HG03280 (cell line): ENCODE measurements at regions not wholly inside any gene's neighbourhood (a gene's known extent, or its start where the extent isn't known, plus 50 kb on each side); places are given as distances from the start of the nearest gene placed in this dataset.

Experiments
- ATAC-seq: cut with Tn5 transposase; IDR thresholded peaks from one replicate; pipeline ENCODE4 v1.9.1; 2021; ENCODE audit warnings: mild to moderate bottlenecking, moderate library complexity; ENCODE audit not compliant: unreplicated experiment

DNA sequence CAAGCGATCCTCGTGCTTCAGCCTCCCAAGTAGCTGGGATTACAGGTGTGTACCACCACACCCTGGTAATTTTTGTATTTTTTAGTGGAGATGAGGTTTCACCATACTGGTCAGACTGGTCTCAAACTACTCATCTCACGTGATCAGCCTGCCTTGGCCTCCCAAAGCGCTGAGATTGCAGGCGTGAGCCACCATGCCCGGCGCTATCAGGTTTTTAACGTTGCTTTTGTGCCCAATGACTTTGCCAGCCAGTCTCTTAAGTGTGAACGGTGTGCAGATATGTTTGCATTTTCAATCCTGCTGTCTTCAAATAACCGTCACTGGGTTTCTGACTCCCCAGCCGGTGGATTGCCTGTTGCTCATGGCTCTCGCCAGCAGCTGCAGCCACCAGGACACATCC is 201.8 kb upstream of the PPP2R2D start:
- no peak for ATAC-seq

DNA sequence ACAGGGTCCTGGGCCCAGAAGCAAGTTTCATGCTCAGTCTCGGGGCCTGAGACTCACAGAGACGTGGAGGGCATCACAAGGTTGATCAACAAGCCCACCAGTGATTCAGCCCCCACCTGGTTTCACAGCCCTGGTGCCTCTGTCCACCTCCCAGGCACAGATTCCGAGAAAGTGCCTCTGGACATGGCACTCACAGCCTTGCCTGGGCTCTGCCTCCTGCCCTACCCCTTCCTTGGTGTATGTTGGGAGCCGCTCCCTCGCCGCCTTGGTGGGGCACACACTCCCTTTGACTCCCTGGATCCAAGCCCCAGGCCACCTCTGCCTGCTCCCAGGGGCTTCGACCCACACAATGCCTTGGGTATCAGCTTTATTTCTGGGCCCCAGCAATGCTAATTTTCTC is 200.8 kb upstream of the PPP2R2D start:
- ATAC-seq = no peak

DNA sequence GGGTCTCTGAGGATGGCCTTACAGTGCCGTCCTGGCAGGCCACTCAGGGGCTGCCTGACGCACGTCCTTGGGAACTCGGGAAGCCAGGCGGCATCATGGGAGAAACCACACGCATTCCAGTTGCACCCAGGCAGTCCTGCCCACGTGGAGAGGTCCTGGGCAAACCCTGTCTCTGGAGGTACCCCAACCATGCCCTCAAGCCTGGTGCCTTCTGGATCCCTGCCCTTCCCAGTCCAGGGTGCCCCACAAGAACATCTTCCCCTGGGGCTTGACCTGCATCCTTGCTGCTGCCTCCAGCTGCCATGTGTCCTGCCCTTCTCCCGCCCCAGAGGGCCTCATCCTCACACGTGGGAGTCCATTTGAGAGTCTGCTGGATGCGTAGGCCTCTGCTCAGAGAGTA is 200.3 kb upstream of the PPP2R2D start:
- ATAC-seq = no peak

DNA sequence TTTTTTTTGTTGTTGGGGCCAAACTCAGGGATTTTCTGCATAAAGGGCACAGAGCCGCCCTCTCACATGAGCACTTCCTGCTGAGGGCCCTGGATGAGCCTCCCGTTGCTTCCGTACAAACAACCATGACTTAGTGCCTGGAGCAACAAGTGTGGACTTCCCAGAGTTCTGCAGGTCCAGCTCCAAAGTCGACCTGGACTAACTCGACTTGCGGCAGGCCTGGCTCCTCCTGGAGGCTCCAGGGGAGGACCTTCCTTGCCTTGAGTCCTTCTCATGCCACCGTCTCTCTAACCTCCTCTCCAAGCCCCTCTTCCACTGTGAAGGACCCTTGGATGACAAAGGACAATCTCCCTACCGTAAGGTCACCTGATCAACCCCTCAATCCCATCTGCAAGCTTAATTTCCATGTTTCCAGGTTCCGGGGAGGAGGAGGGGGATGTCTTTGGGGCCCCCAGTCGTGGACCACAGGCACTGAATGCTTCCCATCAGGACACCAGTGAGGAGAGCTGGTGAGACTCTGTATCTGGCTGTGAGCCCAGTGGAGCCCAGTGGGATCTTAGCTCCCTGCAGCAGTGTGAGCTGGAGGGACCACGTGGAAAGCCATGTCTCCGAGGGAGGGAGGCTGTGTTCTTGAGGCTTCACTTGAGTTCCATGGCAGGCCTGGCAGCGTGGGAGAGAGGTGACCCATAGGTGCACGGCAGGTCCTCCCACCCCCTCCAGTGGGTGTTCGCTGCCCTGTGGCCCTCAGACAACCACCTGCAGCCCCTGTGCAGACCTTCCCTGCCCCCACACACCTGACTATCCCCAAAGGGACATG is 199.5 kb upstream of the PPP2R2D start:
- ATAC-seq = no peak

DNA sequence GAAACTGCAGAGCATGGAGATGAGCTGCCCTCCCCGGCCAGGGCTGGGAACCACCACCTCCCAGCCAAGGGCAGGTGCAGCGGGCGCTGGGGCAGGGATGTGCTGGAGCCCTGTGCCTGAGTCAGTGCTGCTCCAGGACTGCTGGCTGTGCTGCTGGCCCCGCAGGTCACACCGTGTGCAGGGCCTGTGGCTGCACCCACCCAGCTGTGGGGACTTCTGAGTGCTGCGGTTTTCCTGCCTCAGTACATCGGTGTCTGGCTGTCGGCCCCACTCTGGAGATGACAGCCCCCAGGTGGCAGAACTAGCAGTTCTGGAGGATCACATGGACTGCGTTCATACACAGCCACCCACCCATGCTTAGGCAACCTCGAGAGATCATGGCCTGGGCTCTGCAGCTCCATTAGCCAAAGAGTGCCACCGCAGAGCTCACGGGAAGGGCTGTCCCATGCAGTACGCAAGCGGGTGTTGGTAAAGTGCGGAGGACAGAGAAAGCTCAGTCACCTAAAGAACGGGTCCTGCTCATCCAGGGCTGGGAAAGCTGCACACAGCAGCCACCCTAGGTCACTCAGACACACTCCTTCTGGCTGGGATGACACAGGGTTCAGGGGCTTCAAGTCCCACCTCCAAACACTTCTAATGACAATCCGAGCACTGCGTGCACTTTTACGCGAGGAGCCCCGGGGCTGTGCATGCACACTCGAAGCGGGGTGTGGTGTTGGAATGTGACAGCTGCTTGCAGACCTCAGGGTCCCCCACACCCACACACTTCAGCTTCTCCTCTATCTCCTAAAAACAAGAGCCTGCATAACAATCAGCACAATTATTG is 198.1 kb upstream of the PPP2R2D start:
- ATAC-seq = no peak

DNA sequence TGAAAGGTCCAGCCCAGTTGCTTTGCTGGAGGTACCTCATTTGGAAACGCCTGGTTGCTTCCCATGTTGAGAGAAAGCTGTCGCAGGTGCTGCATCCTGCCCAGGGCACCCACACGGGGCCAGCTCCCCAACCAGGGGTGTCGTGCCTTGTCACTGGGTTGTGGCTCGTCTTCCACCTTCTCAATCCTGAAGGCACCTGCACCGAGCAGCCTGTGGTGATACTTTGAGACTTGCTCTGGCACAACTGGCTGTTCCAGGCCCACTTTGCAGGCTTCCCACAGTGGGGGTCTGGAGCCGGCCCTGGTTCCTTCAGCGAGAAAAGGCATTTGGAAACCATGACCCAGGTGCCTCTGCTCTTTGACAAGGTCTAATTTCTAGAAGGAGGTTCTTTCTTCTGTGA is 197.3 kb upstream of the PPP2R2D start:
- ATAC-seq = no peak

DNA sequence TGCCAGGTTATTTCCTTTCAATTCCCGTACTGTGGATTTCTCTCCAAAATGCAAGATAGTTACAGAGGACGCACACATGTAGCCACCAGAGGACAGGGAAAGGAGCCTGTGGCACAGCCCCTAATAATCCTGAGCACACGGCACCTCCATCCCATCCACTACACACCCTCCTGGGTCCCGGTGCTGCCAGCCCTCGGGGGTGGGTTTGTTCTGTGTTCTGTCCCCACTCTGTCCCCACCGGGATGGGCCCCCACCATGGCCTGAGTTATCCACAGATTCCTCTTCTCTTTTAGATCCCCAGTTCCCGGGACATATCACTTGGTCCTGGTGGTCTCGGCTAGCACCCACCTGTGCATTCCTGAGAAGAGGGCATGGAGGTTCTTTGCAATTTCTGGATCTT is 196.9 kb upstream of the PPP2R2D start:
- ATAC-seq = no peak

DNA sequence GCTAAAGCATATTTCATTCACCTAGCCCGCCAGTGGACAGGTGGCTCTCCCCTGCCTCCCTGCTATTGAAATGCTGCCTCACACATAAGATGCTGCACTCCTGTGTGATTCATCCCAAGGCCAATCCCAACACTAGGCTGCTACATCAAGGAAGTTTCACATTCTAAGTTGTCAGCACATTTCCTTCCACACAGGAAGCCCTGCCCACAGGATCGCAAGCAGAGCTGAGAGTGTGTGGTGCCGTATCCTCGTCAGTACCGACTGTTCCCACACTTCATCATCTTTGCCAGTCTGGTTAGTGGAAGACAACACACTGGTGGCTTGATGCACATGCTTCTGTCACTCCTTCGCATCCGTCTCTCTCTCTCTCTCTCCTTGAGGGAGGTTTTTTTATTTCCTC is 194.3 kb upstream of the PPP2R2D start:
- ATAC-seq = no peak

DNA sequence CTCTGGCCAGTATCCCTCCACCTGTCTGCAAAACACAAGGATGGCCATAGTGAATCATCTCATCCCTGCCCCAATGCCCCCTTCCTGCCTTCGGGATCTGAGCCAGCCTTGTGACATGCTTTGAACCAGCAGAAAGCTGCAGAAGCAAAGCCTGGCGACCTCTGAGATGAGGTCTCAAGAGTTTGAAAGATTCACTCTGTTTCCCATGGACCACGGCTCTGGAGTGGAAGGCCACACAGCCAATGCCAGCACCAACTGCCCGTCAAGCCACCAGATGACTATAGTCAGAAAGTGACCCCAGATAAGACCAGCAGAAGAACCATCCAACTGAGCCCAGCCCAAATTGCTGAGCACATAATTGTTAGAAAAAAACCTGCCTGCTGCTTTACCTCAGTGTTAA is 193.9 kb upstream of the PPP2R2D start:
- no peak for ATAC-seq

DNA sequence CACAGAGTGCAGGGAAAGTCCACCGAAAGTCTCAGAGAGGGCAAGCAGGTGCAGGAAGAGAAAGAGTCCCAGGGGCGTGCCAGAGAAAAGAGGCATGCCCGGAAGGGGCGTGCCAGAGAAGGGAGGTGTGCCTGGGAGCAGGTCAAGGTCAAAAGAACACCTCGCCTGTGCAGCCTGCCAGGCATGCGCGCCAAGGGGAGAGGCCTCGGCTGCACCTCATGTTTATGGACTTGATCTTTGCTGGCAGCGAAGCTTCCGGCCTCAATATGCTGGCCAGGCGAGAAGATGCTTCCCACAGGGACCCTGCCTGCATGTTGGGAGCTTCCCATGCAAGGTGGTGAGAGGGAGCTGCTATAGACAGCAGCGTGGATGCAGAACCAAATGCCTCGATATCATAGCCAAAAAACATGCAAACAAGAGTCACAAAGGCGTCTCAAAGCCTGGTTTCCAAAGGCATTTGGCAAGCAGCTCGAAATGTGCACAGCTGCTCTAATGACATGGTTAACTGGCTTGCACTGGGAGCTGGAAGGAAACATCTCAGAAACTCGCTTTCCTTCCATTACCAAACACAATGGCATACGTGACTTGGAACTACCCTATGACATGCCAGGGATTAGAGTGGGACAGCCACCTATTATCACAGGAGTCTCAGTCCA is 192.5 kb upstream of the PPP2R2D start:
- no peak for ATAC-seq

DNA sequence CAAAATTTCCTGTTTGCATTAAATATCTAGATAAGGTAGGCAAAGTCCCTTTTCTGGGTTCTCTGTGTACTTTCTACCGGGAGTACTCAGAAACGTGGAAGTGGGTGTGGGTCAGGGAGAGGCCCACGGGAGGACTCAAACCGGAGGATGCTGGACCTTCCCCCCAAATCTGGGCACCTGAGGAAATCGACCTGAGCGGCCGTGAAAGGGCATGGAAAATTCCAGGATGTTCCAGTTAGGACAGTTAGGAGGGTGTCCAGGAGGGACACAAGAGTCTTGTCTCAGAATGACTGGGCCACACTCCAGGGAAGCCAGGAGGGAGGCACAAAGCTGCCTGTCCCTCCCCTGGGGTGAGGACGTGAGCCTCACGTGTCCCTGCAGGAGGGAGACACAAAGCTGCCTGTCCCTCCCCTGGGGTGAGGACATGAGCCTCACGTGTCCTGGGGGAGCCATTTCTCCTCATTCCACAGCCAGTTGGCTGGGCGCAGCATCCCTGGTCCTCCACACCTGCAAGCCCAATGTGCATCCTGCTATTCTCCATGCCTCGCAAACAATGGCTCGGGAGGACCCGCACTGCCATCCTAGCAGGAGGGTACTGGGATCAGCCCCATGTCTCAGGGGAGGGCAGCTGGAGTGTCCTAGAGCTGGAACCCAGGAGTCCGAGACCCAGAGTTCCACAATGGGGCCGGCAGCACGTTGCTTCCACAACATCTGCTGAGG is 190.5 kb upstream of the PPP2R2D start:
- ATAC-seq = no peak

DNA sequence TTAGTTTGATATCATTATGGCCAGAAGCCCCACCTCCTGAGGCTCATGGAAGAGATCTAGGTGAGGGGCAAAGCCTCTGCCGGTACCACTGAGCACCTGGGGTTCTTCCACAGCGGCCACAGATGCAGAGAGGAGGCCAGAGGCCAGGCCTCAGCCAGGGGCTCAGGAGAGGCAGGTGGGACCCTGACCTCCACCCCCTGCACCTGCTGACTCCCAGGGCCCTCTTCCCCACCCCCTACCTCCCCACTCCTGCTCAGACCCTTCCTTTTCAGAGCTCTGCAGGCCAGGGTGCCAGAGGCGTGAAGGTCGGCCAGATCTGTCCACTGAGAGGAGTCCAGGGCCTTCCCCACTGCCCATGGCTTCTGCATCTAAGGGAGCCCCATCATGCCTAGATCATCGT is 178.7 kb upstream of the PPP2R2D start:
- no peak for ATAC-seq

DNA sequence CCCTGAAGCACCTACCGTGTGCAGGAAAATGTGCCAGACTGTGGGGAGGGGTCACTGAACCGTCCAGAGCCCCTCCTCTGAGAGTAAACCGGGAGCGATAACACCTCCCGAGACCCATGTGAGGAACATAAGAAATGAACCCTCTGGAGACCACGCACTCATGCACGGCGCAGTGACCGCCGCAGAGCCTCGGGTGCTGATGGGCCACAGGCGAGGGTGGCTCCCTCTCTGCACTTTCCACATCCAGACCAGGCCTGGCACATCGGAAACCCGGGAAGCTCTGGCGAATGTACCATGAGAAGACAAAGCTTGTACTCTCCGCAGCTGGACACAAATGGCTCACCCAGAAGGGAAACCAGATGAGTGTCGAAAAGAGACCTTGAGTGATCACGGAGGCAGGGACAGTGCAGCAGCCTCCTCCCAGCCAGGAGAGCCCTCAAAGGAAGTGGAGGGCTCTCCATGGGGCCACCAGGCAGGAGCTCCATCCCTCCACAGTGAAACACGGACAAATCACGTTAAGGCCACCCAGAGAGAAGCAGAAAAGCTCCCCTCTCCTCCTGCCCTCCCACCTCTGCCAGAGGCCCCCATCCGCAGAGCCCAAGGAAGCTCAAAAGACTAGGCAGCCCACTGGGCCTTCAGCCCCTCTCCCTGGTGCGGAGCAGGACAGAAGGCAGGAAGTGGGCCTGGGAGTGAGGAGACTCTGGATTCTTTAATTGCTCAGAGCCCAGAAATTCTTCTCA is 178.1 kb upstream of the PPP2R2D start:
- no peak for ATAC-seq

DNA sequence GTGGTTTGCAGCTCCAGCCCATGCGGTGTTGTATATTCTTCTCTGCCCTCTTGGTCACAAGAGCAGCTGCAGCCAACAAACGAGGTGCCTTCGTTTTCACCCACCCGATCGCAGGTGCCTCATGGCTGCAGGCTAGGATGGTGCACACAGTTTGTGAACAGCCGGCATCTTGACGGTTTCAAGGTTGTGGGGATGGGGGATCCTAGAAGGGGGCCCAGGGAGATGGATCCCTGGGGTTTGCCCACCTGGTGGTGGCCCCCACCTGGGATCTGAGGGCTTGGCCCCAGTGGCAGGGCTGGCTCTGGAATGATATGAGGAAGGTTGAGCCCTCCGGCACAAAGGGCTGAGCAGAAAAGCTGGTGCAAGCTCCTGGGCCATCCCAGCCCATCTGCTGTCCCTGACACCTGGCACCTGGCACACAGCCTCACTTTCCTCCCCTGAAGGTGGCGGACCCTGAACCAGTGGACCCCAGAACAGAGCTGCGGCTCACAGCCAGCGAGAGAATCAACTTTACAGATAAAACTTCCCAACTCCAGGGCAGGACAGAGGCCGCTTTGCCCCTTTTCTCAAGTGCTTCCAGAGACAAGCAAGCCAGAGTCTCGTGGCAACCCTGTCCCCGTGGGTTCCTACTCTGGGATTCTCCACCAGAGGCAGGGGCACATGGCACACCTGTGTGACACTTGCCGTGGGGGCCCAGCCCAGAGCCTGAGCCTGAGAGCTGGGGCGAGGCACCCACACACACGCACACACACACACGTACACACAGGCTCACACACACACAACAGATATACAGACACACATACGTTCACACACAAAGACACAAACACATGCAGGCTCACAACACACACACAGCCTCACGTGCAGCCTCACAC is 177.3 kb upstream of the PPP2R2D start:
- ATAC-seq = no peak

DNA sequence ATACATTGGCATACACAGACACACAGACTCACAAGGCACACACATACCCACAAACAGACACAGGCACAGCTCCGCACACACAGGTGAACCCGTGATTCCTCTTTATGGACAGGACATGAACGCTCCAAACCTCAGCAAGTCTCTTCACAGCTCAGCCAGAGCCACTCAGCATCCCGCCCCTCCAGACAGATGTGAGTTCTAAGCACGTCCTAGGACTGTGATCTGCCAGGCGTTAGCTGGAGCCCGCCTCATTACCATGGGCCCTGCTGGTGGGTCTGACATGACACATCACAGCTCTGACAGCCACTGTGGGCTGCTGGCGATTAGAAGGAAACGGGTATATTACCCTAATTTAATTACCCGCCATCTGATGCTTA is 176.7 kb upstream of the PPP2R2D start:
- no peak for ATAC-seq

DNA sequence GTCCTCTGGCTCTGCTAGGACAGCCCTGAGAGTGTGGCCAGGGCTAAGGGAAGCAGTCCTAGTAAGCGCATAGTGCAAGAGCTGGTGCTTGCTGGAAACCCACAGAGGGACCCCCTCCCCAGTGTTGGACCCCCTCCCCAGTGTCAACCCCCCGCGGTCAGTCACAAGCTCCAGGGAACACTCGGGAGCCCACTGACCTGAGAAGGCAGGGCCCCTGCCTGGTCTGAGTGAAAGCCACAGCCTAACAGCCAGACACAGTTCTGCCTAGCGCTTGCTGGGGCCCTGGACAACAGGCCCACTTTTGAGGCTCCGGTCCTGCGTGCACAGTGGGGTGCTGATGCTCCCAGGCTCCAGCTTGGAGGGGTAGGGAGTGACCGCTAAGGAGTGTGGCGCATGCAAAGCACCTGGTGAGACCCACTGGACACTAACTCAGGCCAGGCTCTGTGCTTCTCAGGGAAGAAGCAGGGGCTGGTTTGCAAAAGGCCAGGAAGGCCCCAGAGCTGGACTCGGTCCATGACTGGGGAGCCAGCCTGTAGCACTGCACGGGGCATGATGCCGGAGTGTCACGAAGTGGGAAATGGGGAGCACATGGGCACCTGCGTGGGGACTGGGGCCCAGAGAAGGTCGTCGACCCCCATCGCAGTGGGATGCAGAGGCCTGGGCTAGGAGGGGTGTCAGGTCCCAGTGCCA is 175.8 kb upstream of the PPP2R2D start:
- no peak for ATAC-seq

DNA sequence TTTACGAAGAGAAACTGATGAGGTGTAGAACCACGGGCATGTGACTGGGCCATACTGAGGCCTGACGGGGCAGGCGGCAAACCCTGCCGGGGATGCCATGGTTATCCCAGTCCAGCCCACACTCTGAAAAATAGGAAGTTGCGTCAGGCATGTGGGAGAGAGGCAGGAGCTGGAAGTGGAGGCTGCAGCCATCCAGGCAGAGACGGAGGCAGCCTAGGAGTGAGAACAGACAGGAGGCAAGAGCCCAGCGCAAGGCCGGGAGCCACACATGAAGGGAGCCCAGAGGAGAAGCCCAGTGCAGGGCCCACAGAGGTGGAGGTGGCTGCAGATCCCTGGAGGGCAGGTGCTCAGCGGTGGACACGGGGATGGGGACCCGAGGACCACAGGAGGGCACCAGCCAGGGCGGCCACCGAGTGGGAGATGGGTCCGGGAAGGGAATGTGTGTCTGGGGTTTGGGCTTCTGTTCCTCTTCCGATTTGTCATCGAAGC is 175.2 kb upstream of the PPP2R2D start:
- no peak for ATAC-seq

DNA sequence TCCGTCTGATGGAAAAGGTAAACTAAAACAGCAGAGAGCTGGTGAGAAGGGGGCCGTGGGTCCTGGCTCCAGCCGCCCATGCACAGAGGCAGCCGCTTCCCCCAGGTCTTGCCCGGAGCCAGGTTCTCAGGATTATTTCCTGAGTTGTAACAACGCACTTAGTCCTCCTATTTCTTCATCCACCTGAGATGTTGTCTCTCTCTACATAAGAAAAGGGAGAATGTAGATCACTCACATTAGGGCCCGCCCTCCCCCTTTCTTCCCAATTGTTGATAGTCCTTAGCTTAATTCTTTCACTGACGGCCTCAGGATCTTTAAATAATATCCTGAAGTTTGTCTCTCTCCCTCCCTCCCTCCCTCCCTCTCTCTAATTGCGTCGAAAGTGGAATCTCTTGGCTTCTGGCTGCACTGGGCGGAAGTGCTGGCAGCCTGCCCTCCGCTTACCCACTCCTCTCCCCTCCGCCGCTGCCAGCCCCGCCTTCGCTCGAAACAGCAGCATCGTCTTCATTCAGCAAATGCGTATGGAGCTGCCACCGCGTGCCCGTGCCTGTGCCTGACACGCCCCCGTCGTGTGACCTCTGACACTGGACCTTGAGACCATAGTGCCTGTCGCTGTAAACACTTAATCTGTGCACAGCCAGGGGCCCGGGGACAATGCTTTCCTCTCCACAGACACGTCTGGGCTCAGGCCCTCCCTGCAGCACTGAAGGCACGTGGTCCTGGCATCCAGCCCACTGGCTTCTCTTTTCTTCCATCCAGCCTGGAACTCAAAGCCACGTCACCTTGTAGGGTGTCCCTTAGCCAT is 174.5 kb upstream of the PPP2R2D start:
- ATAC-seq = no peak
